PC-9 (cell line): ENCODE measurements at regions not wholly inside any gene's neighbourhood (a gene's known extent, or its start where the extent isn't known, plus 50 kb on each side); places are given as distances from the start of the nearest gene placed in this dataset.

Source experiments
- BruUV-seq: library from RNA; stranded (reverse); fragments of 400-500 nt; replicated peaks from 2 replicates; lab custom pipeline; 2021; lab: Mats Ljungman, UMichigan
- CTCF ChIA-PET: fragments of 300-600 bp; sonication (Branson Sonifier 250); formaldehyde crosslinking; loops from one replicate; lab custom pipeline; 2022; ENCODE audit warnings: antibody characterized with exemption; lab: Charles Lee
- POLR2A ChIA-PET: fragments of 300-600 bp; sonication (Branson Sonifier 250); formaldehyde crosslinking; loops from one replicate; lab custom pipeline; 2022; ENCODE audit warnings: antibody characterized with exemption; ENCODE audit not compliant: unreplicated experiment; lab: Charles Lee
- DNase-seq, 2 experiments: peaks; one replicate each; pipeline versions ENCODE4 v3.0.0 to v3.0.0-alpha.2; 2015 to 2022; ENCODE audit warnings: mixed read lengths in 1 of 2
- H2AFZ ChIP-seq: fragments of 200-600 bp; sonication (generic); 2 replicates; pipeline ENCODE4 v1.8.1; 2017; ENCODE audit warnings: antibody characterized with exemption
- H3F3A ChIP-seq: fragments of 200-600 bp; sonication (generic); 2 replicates; pipeline ENCODE4 v1.8.1; 2017; ENCODE audit warnings: antibody characterized with exemption, mild to moderate bottlenecking, low read depth; ENCODE audit not compliant: insufficient read depth
- H3K27ac ChIP-seq: fragments of 200-600 bp; sonication (generic); 2 replicates; pipeline ENCODE4 v1.6.1; 2016; ENCODE audit warnings: mixed run types
- H3K27me3 ChIP-seq: fragments of 200-600 bp; sonication (generic); 2 replicates; pipeline ENCODE4 v1.6.1; 2016; ENCODE audit warnings: low read depth, mixed run types; ENCODE audit not compliant: insufficient read depth
- H3K36me3 ChIP-seq: fragments of 200-600 bp; sonication (generic); 2 replicates; pipeline ENCODE4 v1.6.1; 2016; ENCODE audit warnings: low read depth, mixed run types
- H3K4me1 ChIP-seq: fragments of 200-600 bp; sonication (generic); replicated peaks from 2 replicates; pipeline ENCODE4 v1.6.1; 2016; ENCODE audit warnings: mixed run types; ENCODE audit not compliant: insufficient read depth
- H3K4me2 ChIP-seq: fragments of 200-600 bp; sonication (generic); 2 replicates; pipeline ENCODE4 v1.6.1; 2017; ENCODE audit warnings: mixed run types
- H3K4me3 ChIP-seq: fragments of 200-600 bp; sonication (generic); 2 replicates; pipeline ENCODE4 v1.6.1; 2016; ENCODE audit warnings: mixed run types
- H3K79me2 ChIP-seq: fragments of 200-600 bp; sonication (generic); 2 replicates; pipeline ENCODE4 v1.6.1; 2017; ENCODE audit warnings: low read depth, mixed run types
- H3K9me2 ChIP-seq: fragments of 200-600 bp; sonication (generic); 2 replicates; pipeline ENCODE4 v1.8.1; 2017; ENCODE audit warnings: mild to moderate bottlenecking; ENCODE audit not compliant: insufficient read depth
- H3K9me3 ChIP-seq: fragments of 200-600 bp; sonication (generic); 2 replicates; pipeline ENCODE4 v1.8.1; 2016; ENCODE audit warnings: low read depth; ENCODE audit not compliant: insufficient read depth
- H4K20me1 ChIP-seq: fragments of 200-600 bp; sonication (generic); 2 replicates; pipeline ENCODE4 v1.8.1; 2017; ENCODE audit not compliant: insufficient read depth
- EZH2 ChIP-seq: fragments of 200-600 bp; sonication (generic); IDR thresholded peaks from 2 replicates; pipeline ENCODE4 v1.8.0; 2017; ENCODE audit warnings: antibody characterized with exemption, low read depth
- intact Hi-C: fragments of 100-400 bp; cut with micrococcal nuclease; formaldehyde crosslinking; loops from one replicate; pipeline ENCODE4 v1.10.0; 2022; ENCODE audit not compliant: unreplicated experiment
- TF ChIP-seq, protein P1 (sequence below): fragments of 200-600 bp; sonication (generic); conservative IDR thresholded peaks from 2 replicates; pipeline ENCODE4 v1.6.1; 2017; ENCODE audit warnings: mixed run types, antibody characterized with exemption, mild to moderate bottlenecking, moderate library complexity

DNA sequence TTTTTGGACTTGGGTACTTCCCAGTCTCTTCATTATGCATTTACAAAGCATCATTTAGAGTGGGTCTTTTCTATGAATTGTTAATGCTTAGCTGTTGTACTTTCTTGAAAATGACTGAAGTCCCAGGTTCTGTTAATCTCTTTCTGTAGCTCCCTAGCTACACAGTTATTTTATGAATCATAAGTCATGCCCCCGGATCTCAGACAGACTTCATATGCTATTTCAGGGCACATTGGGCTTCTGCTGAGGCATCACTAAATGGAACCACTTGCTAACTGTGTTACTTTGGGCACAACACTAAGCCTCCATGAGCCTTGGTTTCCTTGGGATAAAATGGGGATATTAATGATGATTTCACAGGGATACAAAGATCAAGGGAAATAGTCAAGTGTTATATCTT lies 55.5 kb upstream of the RBM15 start:
- no peaks in the 10 kb centered on the region for H3K9me3 ChIP-seq
- H3K79me2 ChIP-seq = no peaks in the 10 kb centered on the region
- no peaks in the 10 kb centered on the region for H3K9me2 ChIP-seq
- DNase-seq = no peak
- no peak overlapping the region for H2AFZ ChIP-seq
- CTCF ChIA-PET = no interaction called here
- no peak overlapping the region for H3K4me3 ChIP-seq
- POLR2A ChIA-PET = interaction anchor here (0.5 kb wide), 1 partner anchor 11 kb away, joined by 6 read pairs; no protein-coding TSS in a partner anchor
- no peaks in the 10 kb centered on the region for H3F3A ChIP-seq
- no peak overlapping the region for H3K27ac ChIP-seq
- H3K4me1 ChIP-seq = no peaks in the 10 kb centered on the region
- intact Hi-C loops = no loop called here
- no peaks in the 10 kb centered on the region for H4K20me1 ChIP-seq
- H3K4me2 ChIP-seq = no peak overlapping the region
- no peaks in the 10 kb centered on the region for H3K27me3 ChIP-seq
- TF ChIP-seq EZH2 = no peak
- TF ChIP-seq, protein P1, sequence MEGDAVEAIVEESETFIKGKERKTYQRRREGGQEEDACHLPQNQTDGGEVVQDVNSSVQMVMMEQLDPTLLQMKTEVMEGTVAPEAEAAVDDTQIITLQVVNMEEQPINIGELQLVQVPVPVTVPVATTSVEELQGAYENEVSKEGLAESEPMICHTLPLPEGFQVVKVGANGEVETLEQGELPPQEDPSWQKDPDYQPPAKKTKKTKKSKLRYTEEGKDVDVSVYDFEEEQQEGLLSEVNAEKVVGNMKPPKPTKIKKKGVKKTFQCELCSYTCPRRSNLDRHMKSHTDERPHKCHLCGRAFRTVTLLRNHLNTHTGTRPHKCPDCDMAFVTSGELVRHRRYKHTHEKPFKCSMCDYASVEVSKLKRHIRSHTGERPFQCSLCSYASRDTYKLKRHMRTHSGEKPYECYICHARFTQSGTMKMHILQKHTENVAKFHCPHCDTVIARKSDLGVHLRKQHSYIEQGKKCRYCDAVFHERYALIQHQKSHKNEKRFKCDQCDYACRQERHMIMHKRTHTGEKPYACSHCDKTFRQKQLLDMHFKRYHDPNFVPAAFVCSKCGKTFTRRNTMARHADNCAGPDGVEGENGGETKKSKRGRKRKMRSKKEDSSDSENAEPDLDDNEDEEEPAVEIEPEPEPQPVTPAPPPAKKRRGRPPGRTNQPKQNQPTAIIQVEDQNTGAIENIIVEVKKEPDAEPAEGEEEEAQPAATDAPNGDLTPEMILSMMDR = no peak
- no TSS peak for BruUV-seq
- no peaks in the 10 kb centered on the region for H3K36me3 ChIP-seq

DNA sequence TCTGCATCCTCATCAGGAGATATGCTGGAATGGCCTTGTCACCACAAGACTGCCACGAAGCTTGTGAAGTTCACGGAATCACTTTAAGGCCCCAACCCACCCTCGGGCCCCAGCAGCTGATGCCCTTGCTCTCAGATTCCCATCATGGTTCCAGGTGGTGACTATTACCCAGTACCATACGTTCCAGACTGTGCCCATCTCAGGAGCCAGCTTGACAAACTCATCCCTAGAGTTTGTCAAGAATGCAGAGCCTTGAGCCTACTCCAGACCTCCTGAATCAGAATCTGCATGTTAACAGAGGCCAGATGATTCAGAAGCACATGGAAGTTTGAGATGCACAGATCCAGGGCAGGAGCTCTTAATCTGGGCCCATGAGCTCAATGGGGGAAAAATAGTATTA lies 53.9 kb upstream of the RBM15 start:
- 0 out of 2 replicates have a peak, but pooled peaks cover 4% of the 10 kb centered on the region for H3K9me3 ChIP-seq
- no peak overlapping the region for H3K4me2 ChIP-seq
- H3F3A ChIP-seq = no peaks in the 10 kb centered on the region
- ChIA-PET POLR2A (no interaction called here), CTCF (no interaction called here)
- no TSS peak for BruUV-seq
- intact Hi-C loops = no loop called here
- H3K79me2 ChIP-seq = no peaks in the 10 kb centered on the region
- no peaks in the 10 kb centered on the region for H4K20me1 ChIP-seq
- H2AFZ ChIP-seq = no peak overlapping the region
- no peak for DNase-seq
- H3K9me2 ChIP-seq = no peaks in the 10 kb centered on the region
- TF ChIP-seq, protein P1 = no peak
- TF ChIP-seq EZH2 = no peak
- no peaks in the 10 kb centered on the region for H3K27me3 ChIP-seq
- H3K4me1 ChIP-seq = no peaks in the 10 kb centered on the region; the same call in 1 of the 2 replicates
- no peak overlapping the region for H3K4me3 ChIP-seq
- H3K36me3 ChIP-seq = no peaks in the 10 kb centered on the region
- no peak overlapping the region for H3K27ac ChIP-seq

DNA sequence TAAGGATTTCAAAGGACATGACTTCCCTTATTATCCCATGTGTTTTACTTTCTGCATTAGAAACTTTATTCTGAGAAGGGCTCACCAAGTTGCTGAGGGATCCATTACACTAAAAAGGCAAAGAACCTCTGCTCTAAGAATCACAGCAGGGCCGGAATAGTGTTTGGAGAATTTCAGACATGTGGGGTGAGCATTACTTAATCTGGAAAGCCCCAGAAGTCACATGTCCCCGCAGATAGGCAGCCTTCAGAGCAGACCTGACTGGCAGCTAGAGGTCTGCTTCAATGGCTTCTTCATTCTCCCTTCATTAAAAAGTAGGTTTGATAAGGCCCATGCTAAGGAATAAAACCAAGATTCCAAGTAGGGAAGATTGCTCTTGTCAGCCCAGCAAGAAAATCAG lies 52.6 kb upstream of the RBM15 start:
- no peak for TF ChIP-seq EZH2
- TF ChIP-seq, protein P1 = no peak

More for the DNA sequence above, 52.6 kb upstream of the RBM15 start:
- no peaks in the 10 kb centered on the region for H3K27me3 ChIP-seq
- no peaks in the 10 kb centered on the region for H3K36me3 ChIP-seq
- CTCF ChIA-PET = no interaction called here
- H3K4me3 ChIP-seq = no peak overlapping the region
- H3F3A ChIP-seq = peaks cover 6% of the 10 kb centered on the region
- H3K9me3 ChIP-seq = 0 out of 2 replicates have a peak, but pooled peaks cover 4% of the 10 kb centered on the region
- H2AFZ ChIP-seq = no peak overlapping the region
- H3K79me2 ChIP-seq = no peaks in the 10 kb centered on the region
- no TSS peak for BruUV-seq
- no peak overlapping the region for H3K4me2 ChIP-seq
- no peak for DNase-seq
- H3K4me1 ChIP-seq = peaks cover 12% of the 10 kb centered on the region
- no peaks in the 10 kb centered on the region for H4K20me1 ChIP-seq
- POLR2A ChIA-PET = no interaction called here
- intact Hi-C loops = no loop called here
- no peak overlapping the region for H3K27ac ChIP-seq
- H3K9me2 ChIP-seq = no peaks in the 10 kb centered on the region
